CD4-positive, alpha-beta T cell treated with Interleukin-4 for 1 hour (primary cell): ENCODE measurements at regions not wholly inside any gene's neighbourhood (a gene's known extent, or its start where the extent isn't known, plus 50 kb on each side); places are given as distances from the start of the nearest gene placed in this dataset.
"Not testable (repeated sequence)": the region's sequence is repeated elsewhere in the genome, so short reads cannot be mapped to it uniquely, and the experiment has no call there.

Experiments used
- DNase-seq, 2 donors: peaks; one replicate each; pipeline ENCODE4 v3.0.0-alpha.2; 2020 to 2022

DNA sequence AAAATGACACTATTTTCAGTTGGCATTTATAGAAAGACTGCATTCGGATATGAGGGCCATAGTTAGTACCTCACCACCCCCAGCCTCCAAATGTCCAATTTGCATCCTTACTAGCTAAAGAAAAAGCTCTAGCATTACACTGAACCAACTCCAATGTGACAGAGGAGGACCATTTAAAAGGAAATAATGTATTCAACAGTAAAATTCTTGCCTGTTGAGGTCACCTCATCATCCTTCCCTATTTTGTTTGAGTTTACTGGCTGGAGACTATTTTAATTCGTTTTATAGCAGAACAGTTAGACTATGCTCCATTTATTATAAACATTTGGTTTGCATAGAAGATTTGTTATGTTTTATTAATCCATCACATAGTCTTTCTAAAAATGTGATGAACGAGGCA lies 88.2 kb upstream of the PPARGC1A start:
- no peak for DNase-seq

DNA sequence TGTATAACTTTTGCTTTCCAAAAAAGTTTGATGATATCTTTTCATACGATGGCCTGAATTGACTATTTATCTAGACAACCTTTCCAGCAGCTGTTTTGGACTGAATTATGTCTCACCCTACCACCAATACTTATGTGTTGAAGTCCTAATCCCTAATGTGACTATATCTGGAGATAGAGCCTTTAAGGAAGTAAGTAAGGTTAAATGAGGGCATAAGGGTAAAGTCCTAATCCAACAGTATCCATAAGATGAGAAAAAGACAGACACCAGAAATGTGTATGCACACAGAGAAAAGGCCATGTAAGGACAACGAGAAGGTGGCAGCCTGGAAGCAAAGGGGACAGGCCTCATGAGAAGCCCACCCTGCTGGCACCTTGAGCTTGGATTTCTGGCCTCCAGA lies 86.6 kb upstream of the PPARGC1A start:
- DNase-seq, result no peak

DNA sequence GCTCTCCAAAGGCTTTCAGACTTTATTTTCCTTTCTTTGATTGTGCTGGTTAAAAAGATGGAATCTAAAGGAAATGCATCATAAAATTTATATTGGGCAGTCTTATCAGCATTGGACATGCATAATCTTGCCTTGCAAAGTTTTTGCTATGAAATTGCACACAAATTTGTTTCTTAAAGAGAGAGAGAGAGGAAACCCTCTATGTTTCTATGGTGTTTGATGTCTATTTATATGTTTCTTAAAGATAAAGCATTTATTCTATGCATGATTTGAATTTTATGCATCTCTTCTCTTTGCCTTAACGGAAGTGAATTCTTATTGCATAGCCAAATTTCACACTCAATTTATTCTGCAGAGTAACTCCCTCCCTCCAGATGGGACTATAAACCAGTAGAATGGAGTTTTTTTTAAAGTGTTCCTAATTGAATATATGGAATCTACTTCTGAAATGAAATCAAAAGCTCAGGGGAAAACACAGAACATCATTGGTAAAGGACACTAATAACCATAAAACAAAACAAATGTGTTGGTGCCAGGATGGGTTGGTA lies 83.5 kb upstream of the PPARGC1A start:
- no peak for DNase-seq

DNA sequence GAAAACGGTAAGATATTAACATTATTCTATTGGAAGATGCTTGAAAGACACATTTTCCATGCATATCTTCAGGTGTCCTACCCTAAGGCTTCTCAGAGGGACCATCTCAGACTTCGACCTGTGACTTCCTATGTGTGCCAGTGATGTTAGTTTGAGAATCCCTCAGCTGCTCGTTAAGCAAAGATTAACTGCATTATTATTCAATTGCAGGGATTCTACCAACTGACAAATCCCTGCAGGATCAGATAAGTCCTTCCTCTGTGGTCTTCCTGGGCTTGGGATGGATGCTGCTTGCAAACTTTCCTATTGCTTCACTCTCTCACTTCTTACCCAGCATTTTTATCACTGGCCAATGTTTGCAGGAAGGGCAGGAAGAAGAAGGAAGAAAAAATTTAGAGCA lies 83.0 kb upstream of the PPARGC1A start:
- DNase-seq, result no peak

DNA sequence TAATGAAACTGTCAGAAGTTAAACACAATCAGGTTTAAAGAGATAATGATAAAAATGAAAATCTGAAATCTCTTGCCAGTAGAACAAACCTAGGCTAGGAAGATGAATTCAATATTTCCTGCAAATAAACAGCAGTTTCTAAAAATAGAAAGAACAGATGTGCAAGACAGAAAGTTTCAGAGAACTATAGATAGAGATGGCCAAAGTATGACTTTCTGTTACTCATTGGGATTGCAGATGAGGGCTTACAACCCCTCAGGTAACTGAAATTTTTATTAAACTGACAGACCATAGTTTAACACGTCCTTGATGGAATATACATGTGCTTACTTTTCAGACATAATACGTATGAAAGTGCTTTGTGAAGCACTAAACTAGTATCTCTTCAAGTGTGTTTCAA lies 82.3 kb upstream of the PPARGC1A start:
- no peak for DNase-seq

DNA sequence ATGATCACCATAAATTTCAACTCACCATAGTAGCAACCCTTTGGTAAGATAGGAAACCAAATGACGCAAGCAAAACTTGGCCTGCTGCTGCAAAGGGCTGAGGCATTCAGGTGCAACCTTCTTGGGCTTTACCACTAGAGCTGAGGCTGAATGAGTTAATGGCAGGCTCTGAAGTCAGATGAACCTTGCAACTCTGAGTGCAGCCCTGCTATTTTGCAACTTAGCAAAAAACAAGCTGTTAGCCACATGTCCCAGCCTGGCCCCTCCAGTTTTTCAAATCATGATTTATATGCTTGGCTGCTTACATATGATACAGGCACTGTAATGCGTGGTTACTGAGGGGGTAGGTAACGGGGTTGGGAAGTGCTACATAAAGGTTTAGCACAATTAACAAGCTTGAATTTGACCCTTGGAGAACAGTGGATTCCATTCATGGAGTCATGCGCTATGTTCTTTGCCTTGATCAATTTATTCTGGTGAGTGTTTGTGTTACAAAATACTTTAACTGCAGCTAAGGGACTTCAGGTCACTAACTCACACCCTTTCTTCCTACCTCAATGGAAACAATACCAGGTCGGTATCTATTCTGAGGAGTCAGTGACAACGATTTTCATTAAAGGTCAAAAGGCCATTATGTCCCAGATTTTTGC lies 80.5 kb upstream of the PPARGC1A start:
- no peak for DNase-seq

DNA sequence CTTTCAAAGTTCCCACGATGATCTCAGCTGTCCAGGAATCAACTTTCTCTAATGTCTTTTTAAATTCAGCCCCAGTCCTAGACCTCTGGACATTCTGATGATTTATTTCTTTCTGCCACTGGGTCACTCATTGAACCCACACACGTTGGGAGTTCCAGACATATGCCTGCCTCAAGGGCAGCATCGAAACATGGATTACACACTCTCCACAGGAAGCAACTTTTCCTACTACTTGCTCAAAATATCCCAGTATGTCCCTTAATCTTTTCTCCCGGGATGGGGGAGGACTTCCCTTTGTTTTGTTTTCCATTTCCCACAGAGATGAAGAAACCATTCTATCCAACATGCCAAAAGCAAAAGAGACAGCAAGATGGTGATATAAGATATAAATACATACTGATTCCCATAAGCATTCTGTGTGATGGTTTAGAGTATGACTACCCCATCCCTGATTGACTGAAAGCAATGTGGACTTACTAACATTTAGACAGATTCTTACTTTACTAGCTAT lies 79.8 kb upstream of the PPARGC1A start:
- DNase-seq, result no peak

DNA sequence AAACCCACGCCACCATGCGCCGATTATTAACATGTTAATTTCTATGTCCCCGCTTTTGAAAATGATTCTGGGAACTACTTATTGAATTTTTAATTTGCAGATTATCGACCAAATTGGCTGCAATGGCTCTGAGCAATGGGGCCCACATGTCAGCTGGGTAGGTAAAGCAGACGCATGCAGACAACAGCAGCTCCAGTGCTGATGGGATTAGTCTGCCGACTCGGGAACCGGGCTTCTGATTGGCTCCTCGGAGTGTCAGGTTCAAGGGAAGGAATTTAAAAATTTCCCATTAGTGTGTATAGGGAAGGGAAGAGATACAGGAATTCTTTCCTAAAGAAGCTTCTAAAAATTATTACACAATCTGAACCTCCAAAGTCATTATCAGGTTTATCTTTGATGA lies 77.4 kb upstream of the PPARGC1A start:
- no peak for DNase-seq

DNA sequence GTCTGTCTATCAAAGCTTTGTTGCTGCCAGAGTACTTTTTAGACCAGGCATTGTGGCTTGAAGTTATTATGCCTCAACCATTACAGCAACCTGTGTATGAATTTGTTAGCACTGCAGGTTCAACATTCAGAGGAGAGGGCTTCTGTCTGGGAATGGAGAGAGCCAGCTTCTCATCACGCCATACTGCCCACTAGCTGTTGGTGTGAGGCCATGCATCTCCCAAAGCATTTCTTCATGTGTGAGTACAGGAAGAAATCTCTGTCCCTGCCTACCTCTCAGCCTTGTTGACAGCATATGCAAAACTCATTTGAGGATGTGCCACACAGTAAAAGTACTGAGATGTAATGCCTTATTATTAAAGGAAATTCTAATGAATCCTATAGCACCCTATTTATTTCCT lies 76.9 kb upstream of the PPARGC1A start:
- no peak for DNase-seq

DNA sequence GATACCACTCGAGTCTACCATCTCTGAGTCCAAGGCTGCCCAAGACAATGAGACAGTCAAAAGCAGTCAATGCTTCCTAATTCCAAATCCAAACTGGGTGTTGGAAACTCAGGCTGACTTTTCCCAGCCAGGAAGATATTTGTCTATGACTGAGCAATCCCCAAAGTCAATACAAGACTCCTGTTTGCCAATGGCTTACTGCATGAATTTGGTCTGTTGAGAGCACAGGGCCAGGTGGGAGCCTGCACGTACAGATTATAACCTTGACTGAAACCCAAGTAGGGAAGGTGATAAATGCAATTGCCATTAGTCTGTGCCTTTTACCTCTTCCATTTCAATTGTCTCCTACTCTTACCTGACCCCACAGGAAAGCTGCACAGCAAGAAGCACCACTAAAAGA lies 72.6 kb upstream of the PPARGC1A start:
- no peak for DNase-seq

DNA sequence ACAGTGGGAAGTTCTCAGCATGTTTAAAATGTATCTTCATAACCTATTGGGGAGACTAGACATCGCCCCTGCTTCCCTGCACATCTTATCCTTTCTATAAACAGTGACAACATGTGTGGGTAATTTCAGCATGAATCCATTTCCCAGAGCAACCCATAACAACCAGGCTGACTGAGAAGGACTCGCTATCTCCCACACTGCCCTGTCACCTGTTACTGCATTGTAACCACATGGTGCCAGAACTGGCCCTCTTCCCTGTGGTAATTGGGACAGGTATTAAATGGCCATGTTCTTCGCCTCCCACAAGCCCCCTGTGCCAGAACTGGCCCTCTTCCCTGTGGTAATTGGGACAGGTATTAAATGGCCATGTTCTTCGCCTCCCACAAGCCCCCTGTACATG lies 71.5 kb upstream of the PPARGC1A start:
- not testable (repeated sequence) for DNase-seq

DNA sequence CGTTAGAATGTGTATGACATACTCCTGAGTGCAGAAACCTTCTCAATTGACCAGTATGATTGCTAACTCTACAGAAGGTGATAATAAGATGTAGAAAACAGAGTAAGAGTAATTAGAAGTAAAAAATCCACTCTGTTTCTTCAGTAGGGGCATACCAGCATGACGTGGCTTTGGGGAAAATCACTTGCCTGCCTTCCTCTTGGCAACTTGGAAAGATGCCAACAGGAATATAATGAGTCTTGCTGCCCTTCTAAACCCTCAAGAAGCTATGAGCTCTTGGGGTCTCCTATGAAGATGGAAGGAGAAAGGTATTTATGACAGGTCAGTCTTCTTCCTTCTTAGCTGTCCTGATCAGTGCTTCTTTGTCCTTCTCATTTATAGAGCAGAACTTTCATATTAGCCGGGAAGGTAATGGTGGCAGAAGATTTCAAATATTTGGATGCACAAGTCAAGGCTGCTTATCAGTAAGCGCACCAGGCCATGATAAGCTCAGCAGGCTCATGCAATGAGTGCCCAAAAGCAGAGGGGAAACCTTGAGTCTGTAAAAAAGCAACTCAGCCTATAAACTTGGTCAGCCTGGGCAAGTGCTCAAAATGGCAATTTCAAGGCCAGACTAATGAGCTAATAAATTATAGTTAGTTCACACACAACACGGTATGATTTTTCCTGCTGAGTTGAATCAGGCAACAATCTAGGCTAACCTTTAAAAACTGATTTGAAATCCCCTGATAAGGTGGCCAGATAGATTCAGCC lies 69.7 kb upstream of the PPARGC1A start:
- DNase-seq, result no peak

DNA sequence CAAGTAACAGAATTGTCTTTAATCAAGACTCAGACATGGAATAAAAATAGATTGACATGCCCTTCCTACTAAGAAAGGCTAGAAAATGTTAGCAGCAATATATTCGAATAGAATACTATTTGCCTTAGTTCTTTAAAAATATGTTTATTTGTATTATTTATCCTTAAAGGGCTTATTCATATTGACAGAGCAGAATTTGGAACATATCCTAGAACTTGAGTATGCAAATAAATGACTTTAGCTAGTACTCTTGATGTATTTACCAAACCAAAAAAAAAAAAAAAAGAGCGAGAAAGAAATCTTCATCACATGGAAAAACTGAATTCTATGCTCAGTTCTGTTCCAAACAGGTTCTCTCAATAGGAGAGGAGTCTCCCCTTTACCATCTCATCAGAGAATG lies 68.9 kb upstream of the PPARGC1A start:
- DNase-seq, result no peak

DNA sequence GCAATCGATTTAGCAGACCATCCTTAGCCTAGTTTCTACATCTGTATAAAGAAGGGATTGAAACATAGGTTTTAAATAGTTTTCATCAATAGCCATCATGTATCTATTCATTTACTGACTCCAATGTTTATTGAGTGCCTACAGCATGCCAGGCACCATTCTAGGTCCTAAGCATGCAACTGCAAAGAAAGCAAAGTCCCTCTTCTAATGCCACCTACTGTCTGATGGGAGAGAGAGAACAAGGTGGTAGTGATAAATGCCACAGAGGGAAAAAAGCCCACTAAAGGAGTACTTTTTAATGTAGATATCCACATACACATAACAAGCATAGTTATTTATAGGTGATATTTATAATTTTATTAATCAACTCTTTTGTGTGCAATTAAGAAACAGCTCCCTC lies 67.6 kb upstream of the PPARGC1A start:
- no peak for DNase-seq

DNA sequence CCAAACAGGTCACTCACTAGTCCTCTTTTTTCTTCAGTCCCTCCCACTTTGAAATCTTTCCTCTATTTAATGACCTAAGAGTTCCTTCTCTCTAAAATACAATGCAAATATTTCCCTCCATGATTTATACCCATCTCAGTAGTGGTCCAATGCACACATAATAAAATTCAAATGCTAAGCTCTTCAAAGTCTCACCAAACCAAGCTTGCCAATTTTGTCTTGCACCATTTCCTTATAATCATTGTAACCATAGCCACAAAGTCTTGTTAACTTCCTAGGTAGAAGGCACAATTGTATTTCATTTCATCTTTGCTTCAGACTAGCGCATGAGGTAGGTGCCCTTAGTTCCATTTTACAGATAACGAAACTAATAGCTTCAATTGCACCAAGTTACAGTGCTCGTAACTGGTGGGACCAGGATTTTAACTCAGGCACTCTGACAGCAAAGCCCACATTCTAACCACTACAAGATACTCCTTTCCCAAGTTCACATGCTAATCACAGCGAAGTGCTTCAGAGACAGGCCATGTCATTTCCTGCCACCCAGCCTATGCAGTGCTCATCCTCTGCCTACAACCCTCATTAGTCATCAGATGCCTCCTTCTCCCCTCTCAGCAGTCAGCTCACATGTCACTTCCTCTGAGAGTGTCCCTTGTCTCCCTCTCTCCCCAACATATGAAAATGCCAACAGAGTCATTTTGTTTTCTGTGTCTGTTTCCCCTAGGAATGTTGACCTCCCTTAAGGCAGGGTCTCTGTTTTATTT lies 66.9 kb upstream of the PPARGC1A start:
- no peak for DNase-seq

DNA sequence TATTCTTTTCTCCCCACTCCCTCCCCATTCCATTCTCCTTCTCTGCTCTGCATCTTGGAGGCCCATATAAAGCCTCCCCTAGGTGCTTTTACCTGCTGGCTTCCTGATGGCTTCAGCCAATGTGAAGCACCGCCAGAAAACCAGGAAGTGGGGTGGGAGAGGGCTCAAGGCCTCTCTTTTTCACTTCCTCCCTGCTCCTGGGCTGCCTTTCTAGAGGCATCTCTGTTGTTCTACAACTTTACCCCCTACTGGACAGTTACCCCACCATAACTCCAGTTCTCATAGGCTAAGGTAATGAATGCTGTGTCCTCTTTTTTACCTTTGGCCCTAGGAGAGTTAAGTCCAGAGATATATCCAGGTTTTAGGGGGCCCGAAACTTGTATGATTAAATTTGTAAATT lies 62.4 kb upstream of the PPARGC1A start:
- DNase-seq, result no peak

DNA sequence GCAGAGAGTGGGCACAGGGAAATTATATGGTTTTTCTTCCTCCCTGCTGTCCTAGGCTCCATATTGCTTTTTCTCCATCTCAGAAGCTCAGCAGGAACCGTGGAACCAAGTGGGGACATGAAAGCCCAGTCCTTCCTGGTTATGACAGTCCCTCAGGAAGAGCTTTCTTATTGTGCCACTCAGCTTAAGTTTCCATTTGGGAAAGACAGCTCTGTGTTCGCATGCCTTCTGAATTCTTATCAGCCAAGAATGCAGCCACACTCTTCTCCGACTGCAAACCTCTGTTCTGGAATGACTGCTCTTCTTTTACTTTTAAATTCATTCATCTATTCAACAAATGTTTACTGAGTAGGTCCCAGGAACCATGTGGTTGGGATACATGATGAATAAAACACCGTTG lies 58.0 kb upstream of the PPARGC1A start:
- no peak for DNase-seq

DNA sequence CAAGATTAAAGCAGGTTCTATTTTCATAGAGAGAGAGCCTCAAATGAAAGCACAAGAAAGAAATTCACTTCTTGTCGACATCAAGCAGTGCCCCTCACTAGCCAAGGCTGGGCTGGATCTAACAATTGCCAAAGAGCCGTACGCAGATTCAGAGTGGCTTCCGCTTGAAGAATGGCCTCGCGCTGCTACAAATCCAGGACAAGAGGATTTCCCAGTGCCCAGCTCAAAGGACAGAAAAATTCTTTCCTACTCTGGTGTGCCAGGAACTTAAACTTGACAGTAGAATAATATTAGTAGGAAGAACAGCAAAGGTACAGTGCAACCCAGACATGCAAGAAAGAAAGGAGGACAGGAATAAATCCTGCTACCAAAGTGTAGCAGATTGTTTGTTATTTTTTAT lies 56.5 kb upstream of the PPARGC1A start:
- DNase-seq, result no peak

DNA sequence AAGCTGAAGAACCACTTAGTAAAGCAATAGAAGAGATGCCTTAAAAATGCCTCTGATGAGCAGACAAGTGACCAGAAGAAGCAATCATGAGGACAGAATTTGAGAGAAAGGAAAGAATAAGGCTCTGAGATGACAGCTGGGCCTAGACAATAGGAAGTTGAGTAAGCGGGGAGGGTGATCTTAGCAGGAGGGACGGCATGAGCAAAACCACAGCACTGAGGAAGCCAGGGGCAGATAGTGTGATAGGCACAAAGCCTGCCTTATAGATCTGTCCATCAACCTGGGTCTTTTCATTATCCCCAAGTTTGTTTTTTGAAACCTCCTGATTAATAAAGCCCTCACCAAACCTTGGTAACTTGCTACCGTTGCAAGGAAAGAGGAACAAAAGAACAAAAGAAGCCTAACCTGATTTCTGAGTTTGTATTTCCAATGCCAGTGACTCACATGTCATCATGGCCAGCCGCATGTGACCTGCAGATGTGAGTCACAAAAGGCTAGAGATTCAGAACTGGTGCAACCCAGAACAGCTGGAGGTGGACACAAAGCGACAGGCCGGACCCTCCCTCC lies 55.7 kb upstream of the PPARGC1A start:
- peak in 1 of 2 donors; percentile 56 for DNase-seq

DNA sequence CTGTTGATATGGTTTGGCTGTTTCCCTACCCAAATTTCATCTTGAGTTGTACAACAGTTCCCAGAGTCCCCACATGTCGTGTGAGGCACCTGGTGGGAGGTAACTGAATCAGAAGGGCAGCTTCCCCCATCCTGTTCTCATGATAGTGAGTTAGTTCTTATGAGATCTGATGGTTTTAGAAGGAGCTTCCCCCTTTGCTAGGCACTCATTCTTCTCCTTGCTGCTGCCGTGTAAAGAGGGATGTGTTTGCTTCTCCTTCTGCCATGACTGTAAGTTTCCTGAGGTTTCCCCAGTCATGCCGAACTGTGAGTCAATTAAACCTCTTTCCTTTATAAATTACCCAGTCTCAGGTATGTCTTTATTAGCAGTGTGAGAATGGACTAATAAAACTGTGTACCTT lies 54.7 kb upstream of the PPARGC1A start:
- DNase-seq, result not testable (repeated sequence)

DNA sequence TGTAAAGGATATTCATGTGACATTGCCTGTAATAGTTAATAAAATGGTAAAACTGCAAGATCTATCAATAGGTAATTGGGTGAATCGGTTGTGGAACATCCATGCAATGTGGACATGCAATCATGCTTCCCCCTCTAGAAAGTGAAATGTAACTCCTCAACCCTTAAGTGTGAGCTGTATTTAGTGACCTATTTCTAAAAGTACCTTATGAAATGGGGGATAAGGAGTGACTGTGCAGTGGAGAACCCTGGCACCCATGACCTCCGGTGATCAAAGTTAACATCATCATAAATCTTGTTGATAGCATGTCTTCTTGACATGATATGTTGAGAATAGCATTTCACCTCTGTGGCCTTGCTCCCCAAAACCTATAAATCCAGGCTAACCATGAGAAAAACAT lies 53.6 kb upstream of the PPARGC1A start:
- no peak for DNase-seq

DNA sequence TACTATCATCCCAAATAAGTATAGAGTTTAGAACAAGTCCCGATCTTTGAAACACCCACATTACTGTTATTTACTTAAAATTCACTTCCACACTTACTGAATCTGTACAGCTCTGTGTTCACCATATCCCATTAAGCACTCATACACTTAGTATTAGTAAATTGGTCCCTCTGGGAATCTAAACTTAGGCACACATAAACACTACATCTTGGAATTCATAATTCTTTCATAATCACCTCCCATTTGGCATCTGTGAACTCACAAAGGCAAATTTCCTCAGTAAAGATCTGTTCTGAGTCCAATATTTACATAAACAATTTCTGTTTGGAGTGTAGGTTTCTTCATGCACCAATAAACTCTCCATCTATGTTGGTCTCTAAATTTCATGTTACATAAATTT lies 52.6 kb upstream of the PPARGC1A start:
- DNase-seq, result no peak
